Neural progenitor cell (in vitro differentiated cells): ENCODE measurements at regions not wholly inside any gene's neighbourhood (a gene's known extent, or its start where the extent isn't known, plus 50 kb on each side); places are given as distances from the start of the nearest gene placed in this dataset.

Experiments used
- CTCF ChIP-seq: fragments of 200-600 bp; sonication (generic); IDR thresholded peaks from 2 replicates; pipeline ENCODE4 v1.5.1; 2017; ENCODE audit warnings: antibody characterized with exemption, mild to moderate bottlenecking
- EZH2 ChIP-seq: fragments of 200-600 bp; sonication (generic); IDR thresholded peaks from 2 replicates; pipeline ENCODE4 v1.6.1; 2017; ENCODE audit warnings: antibody characterized with exemption, mild to moderate bottlenecking, moderate library complexity

- TF ChIP-seq CTCF (no peak), EZH2 (no peak)
These were observed 110.7 kb upstream of the C3orf80 start for GRCh38 chr3:160114355-160114995.
